Ascending aorta (tissue), 2 donors: ENCODE measurements at regions not wholly inside any gene's neighbourhood (a gene's known extent, or its start where the extent isn't known, plus 50 kb on each side); places are given as distances from the start of the nearest gene placed in this dataset.

ENCODE experiments used
- DNase-seq, 2 donors: peaks; one replicate each; pipeline ENCODE4 v3.0.0-alpha.2; 2019; ENCODE audit warnings: low spot score in 2 of 2
- H3K27ac ChIP-seq, 2 donors: fragments of 200-600 bp; sonication (generic); one replicate each; pipeline ENCODE4 v1.5.1; 2016 to 2017; ENCODE audit warnings: mild to moderate bottlenecking in 1 of 2
- H3K27me3 ChIP-seq: fragments of 200-600 bp; sonication (generic); one replicate; pipeline ENCODE4 v1.5.1; 2017
- H3K36me3 ChIP-seq, 2 donors: fragments of 200-600 bp; sonication (generic); one replicate each; pipeline ENCODE4 v1.5.1; 2016
- H3K4me1 ChIP-seq, 2 donors: fragments of 200-600 bp; sonication (generic); one replicate each; pipeline ENCODE4 v1.5.1; 2016 to 2017; ENCODE audit warnings: mild to moderate bottlenecking in 1 of 2
- H3K4me3 ChIP-seq, 2 donors: fragments of 200-600 bp; sonication (generic); one replicate each; pipeline ENCODE4 v1.5.1; 2016 to 2017; ENCODE audit warnings: mild to moderate bottlenecking in 1 of 2
- H3K9me3 ChIP-seq, 2 donors: fragments of 200-600 bp; sonication (generic); one replicate each; pipeline ENCODE4 v1.5.1; 2016
- intact Hi-C: fragments of 100-400 bp; cut with DNase I; formaldehyde crosslinking; loops from one replicate; pipeline ENCODE4 v1.15.1; 2023
- TF ChIP-seq, protein P1 (sequence below), 3 experiments: fragments of 200-600 bp in 2 of 3; fragments of 450-650 bp in 1 of 3; sonication (generic) in 2 of 3; IDR thresholded peaks; one replicate each; pipeline ENCODE4 v1.5.1; 2016 to 2019; ENCODE audit warnings: antibody characterized with exemption in 3 of 3, mild to moderate bottlenecking in 1 of 3, moderate library complexity in 1 of 3

DNA sequence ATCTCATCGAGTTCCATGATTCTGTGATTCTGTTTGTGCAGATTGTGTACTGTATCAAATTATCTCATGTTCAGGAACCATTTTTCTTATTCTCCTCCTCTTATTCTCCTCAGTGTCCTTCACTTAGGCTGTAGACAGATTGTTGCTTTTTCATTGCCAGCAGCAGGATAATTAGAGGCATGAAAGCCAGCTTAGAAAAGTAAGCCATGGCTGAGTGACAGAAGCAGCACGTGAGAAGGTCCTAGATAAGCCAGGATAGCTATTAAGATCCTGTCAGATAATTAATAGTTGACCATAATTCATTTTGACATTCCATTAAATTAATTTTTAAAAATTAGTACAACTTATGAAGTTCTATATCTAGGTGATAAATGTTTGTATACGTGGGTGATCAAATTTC lies 60.8 kb upstream of the PRKACB start:
- Histone ChIP-seq H3K27ac (no peak overlapping the region), H3K4me1 (no peaks in the 10 kb centered on the region), H3K9me3 (peaks cover 0 to 3% of the 10 kb centered on the region in 2 donors), H3K36me3 (no peaks in the 10 kb centered on the region), H3K4me3 (no peak overlapping the region), H3K27me3 (no peaks in the 10 kb centered on the region)
- intact Hi-C loops = no loop called here
- no peak for DNase-seq
- TF ChIP-seq, protein P1, sequence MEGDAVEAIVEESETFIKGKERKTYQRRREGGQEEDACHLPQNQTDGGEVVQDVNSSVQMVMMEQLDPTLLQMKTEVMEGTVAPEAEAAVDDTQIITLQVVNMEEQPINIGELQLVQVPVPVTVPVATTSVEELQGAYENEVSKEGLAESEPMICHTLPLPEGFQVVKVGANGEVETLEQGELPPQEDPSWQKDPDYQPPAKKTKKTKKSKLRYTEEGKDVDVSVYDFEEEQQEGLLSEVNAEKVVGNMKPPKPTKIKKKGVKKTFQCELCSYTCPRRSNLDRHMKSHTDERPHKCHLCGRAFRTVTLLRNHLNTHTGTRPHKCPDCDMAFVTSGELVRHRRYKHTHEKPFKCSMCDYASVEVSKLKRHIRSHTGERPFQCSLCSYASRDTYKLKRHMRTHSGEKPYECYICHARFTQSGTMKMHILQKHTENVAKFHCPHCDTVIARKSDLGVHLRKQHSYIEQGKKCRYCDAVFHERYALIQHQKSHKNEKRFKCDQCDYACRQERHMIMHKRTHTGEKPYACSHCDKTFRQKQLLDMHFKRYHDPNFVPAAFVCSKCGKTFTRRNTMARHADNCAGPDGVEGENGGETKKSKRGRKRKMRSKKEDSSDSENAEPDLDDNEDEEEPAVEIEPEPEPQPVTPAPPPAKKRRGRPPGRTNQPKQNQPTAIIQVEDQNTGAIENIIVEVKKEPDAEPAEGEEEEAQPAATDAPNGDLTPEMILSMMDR (IDR thresholded peaks at IDR 0.05) = no peak

DNA sequence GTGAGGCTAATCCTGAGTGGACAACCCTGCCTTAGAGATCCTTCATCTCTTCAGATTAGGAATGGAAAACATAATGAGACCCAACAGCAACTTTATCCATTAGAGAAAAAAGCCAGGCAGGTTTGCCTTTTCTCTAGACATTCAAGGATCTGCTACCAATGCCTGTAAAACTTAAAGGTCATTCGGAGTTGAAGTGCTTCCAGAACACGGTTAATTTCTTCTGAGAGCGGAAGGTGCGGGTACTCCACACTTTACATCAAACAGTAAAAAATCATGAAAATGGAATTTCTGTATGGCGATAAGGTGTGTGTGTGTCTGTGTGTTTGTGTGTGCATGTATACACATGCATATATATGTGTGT lies 65.2 kb upstream of the PRKACB start:
- H3K4me3 ChIP-seq = peak overlapping the region; percentile 90 to 96
- DNase-seq = no peak
- no peaks in the 10 kb centered on the region for H3K27me3 ChIP-seq
- peak overlapping the region; percentile 90 to 95 for H3K27ac ChIP-seq
- peaks cover 0 to 6% of the 10 kb centered on the region in 2 donors for H3K4me1 ChIP-seq
- no peaks in the 10 kb centered on the region for H3K36me3 ChIP-seq
- TF ChIP-seq, protein P1 (IDR thresholded peaks at IDR 0.05) = no peak
- H3K9me3 ChIP-seq = no peaks in the 10 kb centered on the region
- intact Hi-C loops = loop anchor here (5.0 kb wide), 2 partner anchors 147 to 223 kb away; partner anchors contain the start of gene SAMD13

DNA sequence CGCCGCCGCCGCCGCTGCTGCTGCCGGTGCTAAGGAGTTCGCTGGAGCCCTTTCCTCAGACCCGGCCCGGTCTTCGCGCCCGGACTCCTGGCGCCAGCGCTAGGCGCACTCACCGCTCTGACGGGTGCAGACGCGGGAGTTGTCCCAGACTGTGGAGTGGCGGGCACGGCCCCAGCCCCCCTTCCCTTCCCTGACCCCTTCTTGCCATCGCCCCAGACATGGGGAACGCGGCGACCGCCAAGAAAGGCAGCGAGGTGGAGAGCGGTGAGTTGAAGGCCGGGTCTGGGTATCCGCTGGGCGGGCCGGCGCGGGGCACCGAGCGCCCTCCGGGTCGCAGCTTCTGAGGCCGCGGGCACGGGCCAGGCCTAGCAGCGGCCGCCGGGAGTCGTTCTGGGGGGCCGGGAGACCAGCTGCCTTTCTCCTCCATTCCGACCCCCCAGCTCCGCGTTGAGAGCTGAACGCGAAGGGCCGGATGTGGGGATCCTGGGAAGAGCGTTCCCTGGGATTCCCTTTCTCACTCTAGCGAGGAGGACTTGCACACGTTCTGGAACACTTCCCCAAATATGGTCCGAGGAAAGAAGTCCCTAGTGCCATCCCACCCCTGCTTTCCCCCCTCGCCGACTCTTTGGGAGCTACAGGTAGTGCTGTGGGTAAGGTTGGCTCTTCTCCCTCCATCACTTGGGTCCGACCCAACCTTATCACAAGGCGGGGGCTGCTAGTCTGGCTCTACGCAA lies 65.8 kb upstream of the PRKACB start:
- DNase-seq = peak in 1 of 2 donors; percentile 62
- TF ChIP-seq, protein P1 (IDR thresholded peaks at IDR 0.05) = no peak
- Histone ChIP-seq H3K4me1 (peaks cover 0 to 6% of the 10 kb centered on the region in 2 donors), H3K27ac (peak overlapping the region; percentile 90 to 95), H3K4me3 (peak overlapping the region; percentile 90 to 96), H3K27me3 (no peaks in the 10 kb centered on the region), H3K9me3 (no peaks in the 10 kb centered on the region), H3K36me3 (no peaks in the 10 kb centered on the region)
- intact Hi-C loops = loop anchor here (5.0 kb wide), 2 partner anchors 146 to 224 kb away; partner anchors contain the start of gene SAMD13

DNA sequence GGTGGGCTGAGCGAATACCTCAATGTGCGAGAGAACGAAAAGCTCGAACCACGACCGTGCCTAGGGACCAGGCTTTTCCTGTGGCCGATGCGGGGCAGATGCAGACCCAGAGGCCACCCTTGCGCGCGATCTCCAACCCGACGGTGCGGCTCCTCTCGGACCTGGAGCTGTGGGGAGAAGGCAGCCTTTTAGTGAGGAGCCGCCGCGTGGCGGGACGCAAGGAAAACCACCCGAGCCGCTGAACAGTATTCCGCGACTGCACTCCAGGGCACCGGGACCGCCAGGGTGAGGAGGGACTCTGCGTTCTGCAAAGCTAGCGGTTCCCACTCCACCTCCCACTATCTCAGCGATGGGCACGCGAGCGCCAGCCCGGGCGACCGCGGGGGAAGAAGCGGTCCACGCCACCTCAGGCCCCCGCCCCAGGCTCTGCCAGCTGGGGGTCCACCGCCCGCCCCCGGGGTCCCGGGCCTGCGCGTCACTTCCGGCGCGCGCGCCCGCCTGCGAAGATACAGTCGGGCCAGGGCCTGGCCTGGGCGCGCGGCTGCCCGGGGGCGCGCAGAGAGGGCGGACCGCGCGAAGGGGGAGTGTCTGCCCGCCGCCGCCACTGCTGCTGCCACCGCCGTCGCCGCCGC lies 66.5 kb upstream of the PRKACB start:
- no peaks in the 10 kb centered on the region for H3K27me3 ChIP-seq
- H3K4me1 ChIP-seq = peaks cover 0 to 6% of the 10 kb centered on the region in 2 donors
- peak overlapping the region; percentile 90 to 96 for H3K4me3 ChIP-seq
- intact Hi-C loops = loop anchor here (1.0 to 5.0 kb wide), 3 partner anchors 78 to 225 kb away; partner anchors contain the start of genes SAMD13 and TTLL7
- no peaks in the 10 kb centered on the region for H3K9me3 ChIP-seq
- no peaks in the 10 kb centered on the region for H3K36me3 ChIP-seq
- TF ChIP-seq, protein P1 (IDR thresholded peaks at IDR 0.05) = peak in 1 of 3 experiments; percentile 19
- peak overlapping the region; percentile 90 to 95 for H3K27ac ChIP-seq
- peak; percentile 12 to 86 for DNase-seq

DNA sequence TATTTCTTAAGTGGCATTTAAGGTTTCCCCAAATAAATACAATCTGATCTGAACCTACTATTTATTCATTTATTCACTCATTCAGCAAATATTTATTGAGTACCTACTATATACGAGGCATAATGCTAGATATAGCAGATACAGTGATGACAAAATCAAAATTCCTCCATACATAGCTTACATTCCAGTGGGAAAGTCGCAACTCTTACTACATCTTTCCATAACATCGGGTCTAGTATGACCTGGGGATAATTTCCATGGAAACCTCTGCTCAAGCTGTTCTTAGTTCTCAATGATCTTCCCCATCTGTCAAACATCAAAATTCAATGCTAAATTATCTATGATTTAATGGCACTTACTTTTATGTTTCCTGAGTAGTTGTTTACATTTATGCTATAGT lies 70.8 kb upstream of the PRKACB start:
- intact Hi-C loops = no loop called here

More for the DNA sequence above, 70.8 kb upstream of the PRKACB start:
- no peak overlapping the region for H3K27ac ChIP-seq
- H3K27me3 ChIP-seq = no peaks in the 10 kb centered on the region
- H3K36me3 ChIP-seq = no peaks in the 10 kb centered on the region
- TF ChIP-seq, protein P1 (IDR thresholded peaks at IDR 0.05) = no peak
- H3K4me1 ChIP-seq = peaks cover 0 to 6% of the 10 kb centered on the region in 2 donors
- no peak for DNase-seq
- no peaks in the 10 kb centered on the region for H3K9me3 ChIP-seq
- H3K4me3 ChIP-seq = no peak overlapping the region
